Left lung (tissue), 4 donors: ENCODE measurements at regions not wholly inside any gene's neighbourhood (a gene's known extent, or its start where the extent isn't known, plus 50 kb on each side); places are given as distances from the start of the nearest gene placed in this dataset.
A peak's percentile ranks its signal among the peaks of the same experiment; 100 is the strongest.

Experiments
- ATAC-seq: fragments of 200-7000 bp; cut with Tn5 transposase; one replicate; pipeline ENCODE4 v1.9.1; 2020; ENCODE audit warnings: moderate library complexity
- DNase-seq, 4 donors: peaks; one replicate each; pipeline ENCODE4 v3.0.0-alpha.2; 2013 to 2020
- H3K27ac ChIP-seq, 2 donors: fragments of 200-600 bp; sonication (generic) in 1 of 2; one replicate each; pipeline versions ENCODE4 v1.5.0 to v1.8.0; 2020 to 2021
- H3K27me3 ChIP-seq, 2 donors: fragments of 200-600 bp; sonication (generic) in 1 of 2; one replicate each; pipeline versions ENCODE4 v1.5.0 to v1.8.0; 2020 to 2021
- H3K36me3 ChIP-seq, 2 donors: fragments of 200-600 bp; sonication (generic) in 1 of 2; one replicate each; pipeline versions ENCODE4 v1.5.0 to v1.8.0; 2020 to 2021
- H3K4me1 ChIP-seq, 2 donors: fragments of 200-600 bp; one replicate each; pipeline ENCODE4 v1.8.0; 2021
- H3K4me3 ChIP-seq, 2 donors: fragments of 200-600 bp; sonication (generic) in 1 of 2; one replicate each; pipeline versions ENCODE4 v1.5.0 to v1.8.0; 2020 to 2021; ENCODE audit warnings: mild to moderate bottlenecking in 1 of 2
- H3K9me3 ChIP-seq, 2 donors: fragments of 200-600 bp; sonication (generic) in 1 of 2; one replicate each; pipeline versions ENCODE4 v1.5.0 to v1.8.0; 2020 to 2021
- intact Hi-C, 2 donors: fragments of 100-400 bp; cut with DNase I; formaldehyde crosslinking; loops; one replicate each; pipeline versions ENCODE4 v1.11.2 to v1.14.2; 2022
- TF ChIP-seq, protein P1 (sequence below), 2 donors: fragments of 200-600 bp; sonication (generic) in 1 of 2; IDR thresholded peaks; one replicate each; pipeline versions ENCODE4 v1.5.0 to v1.8.0; 2021; ENCODE audit warnings: antibody characterized with exemption in 2 of 2
- donor health status: DM: no; HTN: yes; CAD: no.
- donor health status: DM: no; HTN: no; CAD: no.

DNA sequence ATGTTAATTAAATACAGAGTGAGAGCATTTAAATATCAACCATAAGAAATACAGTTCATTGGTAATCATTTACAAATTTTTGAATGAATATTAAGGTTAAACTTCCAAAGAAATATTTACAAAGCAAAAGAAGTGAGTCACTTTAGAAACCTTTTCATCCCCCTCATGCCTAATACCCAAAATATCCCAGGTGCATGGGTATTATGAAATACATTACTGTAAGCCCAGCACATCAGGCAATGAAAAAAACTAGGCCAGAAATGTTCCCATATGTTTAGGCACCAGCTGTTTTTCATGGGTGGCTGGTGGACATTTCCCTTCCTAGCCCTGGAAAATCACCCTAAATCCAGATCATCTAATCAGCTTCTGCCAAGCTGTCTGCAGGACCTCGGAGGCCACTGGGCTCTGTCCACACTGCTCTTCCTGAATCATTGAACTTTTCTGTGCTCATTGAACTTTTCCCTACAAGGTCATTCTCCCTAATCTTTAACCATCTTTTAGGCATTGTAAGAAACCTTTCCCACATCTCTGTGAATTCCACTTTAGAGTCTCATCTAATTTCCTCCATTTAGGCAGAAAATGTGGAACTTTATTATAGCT lies 145.3 kb upstream of the STXBP5 start:
- ATAC-seq (no peak), DNase-seq (no peak)
- no peaks in the 10 kb centered on the region for H3K36me3 ChIP-seq
- no peaks in the 10 kb centered on the region for H3K9me3 ChIP-seq
- H3K4me3 ChIP-seq, result no peak overlapping the region
- H3K27ac ChIP-seq, result no peak overlapping the region
- TF ChIP-seq, protein P1, sequence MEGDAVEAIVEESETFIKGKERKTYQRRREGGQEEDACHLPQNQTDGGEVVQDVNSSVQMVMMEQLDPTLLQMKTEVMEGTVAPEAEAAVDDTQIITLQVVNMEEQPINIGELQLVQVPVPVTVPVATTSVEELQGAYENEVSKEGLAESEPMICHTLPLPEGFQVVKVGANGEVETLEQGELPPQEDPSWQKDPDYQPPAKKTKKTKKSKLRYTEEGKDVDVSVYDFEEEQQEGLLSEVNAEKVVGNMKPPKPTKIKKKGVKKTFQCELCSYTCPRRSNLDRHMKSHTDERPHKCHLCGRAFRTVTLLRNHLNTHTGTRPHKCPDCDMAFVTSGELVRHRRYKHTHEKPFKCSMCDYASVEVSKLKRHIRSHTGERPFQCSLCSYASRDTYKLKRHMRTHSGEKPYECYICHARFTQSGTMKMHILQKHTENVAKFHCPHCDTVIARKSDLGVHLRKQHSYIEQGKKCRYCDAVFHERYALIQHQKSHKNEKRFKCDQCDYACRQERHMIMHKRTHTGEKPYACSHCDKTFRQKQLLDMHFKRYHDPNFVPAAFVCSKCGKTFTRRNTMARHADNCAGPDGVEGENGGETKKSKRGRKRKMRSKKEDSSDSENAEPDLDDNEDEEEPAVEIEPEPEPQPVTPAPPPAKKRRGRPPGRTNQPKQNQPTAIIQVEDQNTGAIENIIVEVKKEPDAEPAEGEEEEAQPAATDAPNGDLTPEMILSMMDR (IDR thresholded peaks at IDR 0.05), result no peak
- intact Hi-C loops, result no loop called here
- H3K4me1 ChIP-seq, result no peaks in the 10 kb centered on the region
- no peaks in the 10 kb centered on the region for H3K27me3 ChIP-seq

DNA sequence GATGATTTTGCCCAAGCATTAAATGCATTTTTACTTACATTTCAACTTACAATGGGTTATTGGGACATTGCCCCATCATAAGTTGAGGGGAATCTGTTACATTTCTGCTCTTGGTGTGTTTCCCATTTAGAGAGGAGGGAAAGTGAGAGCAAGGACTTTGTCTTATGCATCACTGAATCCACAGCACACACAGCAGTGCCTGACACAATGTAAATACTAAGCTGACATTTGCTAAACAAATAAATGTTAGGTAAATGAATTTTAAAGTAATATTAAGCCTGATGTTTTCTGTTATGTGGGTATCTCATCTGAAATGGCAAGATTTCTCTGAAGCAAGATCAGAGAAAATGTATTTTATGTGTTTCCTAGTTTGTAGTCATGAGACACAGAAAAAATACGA lies 143.6 kb upstream of the STXBP5 start:
- intact Hi-C loops, result no loop called here
- no peaks in the 10 kb centered on the region for H3K36me3 ChIP-seq
- TF ChIP-seq, protein P1 (IDR thresholded peaks at IDR 0.05), result no peak
- DNase-seq (no peak), ATAC-seq (no peak)
- H3K27ac ChIP-seq, result no peak overlapping the region
- no peaks in the 10 kb centered on the region for H3K4me1 ChIP-seq
- H3K9me3 ChIP-seq, result no peaks in the 10 kb centered on the region
- no peak overlapping the region for H3K4me3 ChIP-seq
- H3K27me3 ChIP-seq, result no peaks in the 10 kb centered on the region

DNA sequence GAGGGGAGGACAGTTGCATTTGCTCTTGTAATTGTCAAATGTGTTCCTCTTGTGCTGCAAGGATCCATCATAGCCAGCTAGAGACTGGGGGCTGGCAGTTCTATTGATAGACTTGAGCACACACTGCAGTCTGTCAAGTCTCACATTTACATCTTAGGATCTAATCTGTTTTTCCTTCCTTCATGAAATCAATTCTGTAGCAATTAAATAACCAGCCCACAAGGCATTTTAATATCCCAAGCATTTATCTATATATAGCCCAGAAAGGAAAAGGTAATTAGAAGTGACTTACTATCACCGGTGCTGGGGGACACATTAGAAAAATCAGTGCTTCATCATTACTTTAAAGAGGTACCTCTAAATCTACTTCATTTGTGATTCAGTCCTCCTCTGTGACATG lies 143.0 kb upstream of the STXBP5 start:
- no peaks in the 10 kb centered on the region for H3K27me3 ChIP-seq
- no peak for DNase-seq
- intact Hi-C loops, result no loop called here
- TF ChIP-seq, protein P1 (IDR thresholded peaks at IDR 0.05), result no peak
- H3K4me3 ChIP-seq, result no peak overlapping the region
- no peak overlapping the region for H3K27ac ChIP-seq
- H3K4me1 ChIP-seq, result no peaks in the 10 kb centered on the region
- ATAC-seq, result no peak
- H3K36me3 ChIP-seq, result no peaks in the 10 kb centered on the region
- no peaks in the 10 kb centered on the region for H3K9me3 ChIP-seq

DNA sequence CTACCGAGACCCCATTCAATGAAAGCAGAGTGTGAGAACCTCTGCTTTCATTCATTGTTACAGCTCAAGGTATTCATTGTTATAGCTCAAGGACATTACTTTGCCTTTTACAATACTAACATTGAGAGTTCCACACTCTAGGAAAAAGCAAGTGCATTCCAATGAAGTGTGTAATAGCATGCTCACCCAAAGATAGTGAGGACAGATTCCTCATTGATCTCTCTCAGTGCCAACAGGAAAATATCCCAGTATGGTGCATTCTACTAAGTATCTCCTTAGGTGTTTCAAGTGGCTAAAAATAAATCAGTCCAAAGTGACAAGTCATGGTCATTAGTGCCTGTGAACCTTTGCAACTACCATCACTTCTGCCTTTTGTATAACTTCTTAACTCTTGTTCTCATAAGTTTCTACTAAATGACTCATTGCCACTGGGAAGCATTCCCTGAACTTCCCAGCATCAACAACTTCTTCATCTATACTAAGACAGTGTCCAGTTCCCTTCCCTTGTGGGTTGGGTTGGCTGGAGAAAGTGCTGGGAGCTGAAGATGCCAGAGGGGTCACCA lies 140.7 kb upstream of the STXBP5 start:
- Histone ChIP-seq H3K4me3 (no peak overlapping the region), H3K36me3 (no peaks in the 10 kb centered on the region), H3K4me1 (no peaks in the 10 kb centered on the region), H3K27ac (no peak overlapping the region), H3K9me3 (no peaks in the 10 kb centered on the region), H3K27me3 (no peaks in the 10 kb centered on the region)
- TF ChIP-seq, protein P1 (IDR thresholded peaks at IDR 0.05), result no peak
- intact Hi-C loops, result no loop called here
- ATAC-seq (peak; percentile 71), DNase-seq (no peak)

DNA sequence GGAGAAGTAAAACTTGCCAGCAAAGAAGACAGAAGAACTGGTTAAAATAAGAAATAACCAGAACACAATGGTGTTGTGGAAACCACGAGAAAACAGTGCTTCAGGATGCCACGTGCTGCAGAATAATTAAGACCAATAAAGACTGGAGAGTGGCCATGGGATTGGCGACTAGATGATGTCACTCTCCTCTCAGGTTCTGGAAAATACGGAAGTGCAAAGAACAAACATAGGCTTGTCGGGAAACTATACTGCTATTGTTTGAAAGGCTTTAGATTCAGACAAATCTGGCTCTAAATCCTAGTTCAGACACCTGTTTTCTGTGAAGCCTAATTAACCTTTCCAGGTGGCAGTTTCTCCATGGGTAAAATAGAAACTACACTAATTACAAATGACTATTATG lies 138.4 kb upstream of the STXBP5 start:
- Histone ChIP-seq H3K9me3 (peaks cover 0 to 12% of the 10 kb centered on the region in 2 donors), H3K27ac (no peak overlapping the region), H3K4me1 (no peaks in the 10 kb centered on the region), H3K4me3 (no peak overlapping the region), H3K27me3 (no peaks in the 10 kb centered on the region), H3K36me3 (no peaks in the 10 kb centered on the region)
- DNase-seq (no peak), ATAC-seq (no peak)
- intact Hi-C loops, result no loop called here
- TF ChIP-seq, protein P1 (IDR thresholded peaks at IDR 0.05), result no peak
